ENCODE measurements at regions not wholly inside any gene's neighbourhood (a gene's known extent, or its start where the extent isn't known, plus 50 kb on each side); places are given as distances from the start of the nearest gene placed in this dataset.

DNA sequence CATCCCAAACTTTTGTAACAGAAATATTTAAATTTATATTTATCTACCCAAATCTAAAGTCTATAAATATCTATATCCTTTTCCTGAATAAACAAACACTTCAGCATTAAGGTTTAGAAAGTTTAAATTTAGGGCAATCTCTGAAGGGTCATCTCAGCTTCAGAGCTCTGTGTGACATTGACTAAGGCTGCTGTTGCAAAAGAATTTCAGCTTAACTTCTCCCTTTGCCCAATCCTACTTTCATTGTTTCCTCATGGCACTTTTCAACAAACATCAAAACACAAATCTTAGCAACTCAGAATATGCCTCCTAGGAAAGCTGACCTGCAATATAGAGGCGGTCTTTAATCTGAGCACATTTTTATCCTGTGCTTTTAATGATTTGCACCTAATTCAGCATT, 79.7 kb upstream of the BANK1 start:
- intact Hi-C loops (cut with DNase I): no loop called here
- DNase-seq (no peak), ATAC-seq (no peak)
- H3K27ac ChIP-seq: no peak overlapping the region
- TF ChIP-seq, protein P1, sequence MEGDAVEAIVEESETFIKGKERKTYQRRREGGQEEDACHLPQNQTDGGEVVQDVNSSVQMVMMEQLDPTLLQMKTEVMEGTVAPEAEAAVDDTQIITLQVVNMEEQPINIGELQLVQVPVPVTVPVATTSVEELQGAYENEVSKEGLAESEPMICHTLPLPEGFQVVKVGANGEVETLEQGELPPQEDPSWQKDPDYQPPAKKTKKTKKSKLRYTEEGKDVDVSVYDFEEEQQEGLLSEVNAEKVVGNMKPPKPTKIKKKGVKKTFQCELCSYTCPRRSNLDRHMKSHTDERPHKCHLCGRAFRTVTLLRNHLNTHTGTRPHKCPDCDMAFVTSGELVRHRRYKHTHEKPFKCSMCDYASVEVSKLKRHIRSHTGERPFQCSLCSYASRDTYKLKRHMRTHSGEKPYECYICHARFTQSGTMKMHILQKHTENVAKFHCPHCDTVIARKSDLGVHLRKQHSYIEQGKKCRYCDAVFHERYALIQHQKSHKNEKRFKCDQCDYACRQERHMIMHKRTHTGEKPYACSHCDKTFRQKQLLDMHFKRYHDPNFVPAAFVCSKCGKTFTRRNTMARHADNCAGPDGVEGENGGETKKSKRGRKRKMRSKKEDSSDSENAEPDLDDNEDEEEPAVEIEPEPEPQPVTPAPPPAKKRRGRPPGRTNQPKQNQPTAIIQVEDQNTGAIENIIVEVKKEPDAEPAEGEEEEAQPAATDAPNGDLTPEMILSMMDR (IDR thresholded peaks at IDR 0.05): no peak
- peaks cover 0 to 29% of the 10 kb centered on the region in 2 donors for H3K9me3 ChIP-seq
- no peaks in the 10 kb centered on the region for H3K36me3 ChIP-seq
- no peak overlapping the region for H3K4me3 ChIP-seq
- no peaks in the 10 kb centered on the region for H3K4me1 ChIP-seq
- no peaks in the 10 kb centered on the region for H3K27me3 ChIP-seq

GRCh38 chr4:101708293-101709039, 82.1 kb upstream of the BANK1 start:
- H3K4me1 ChIP-seq: no peaks in the 10 kb centered on the region
- no peak for DNase-seq
- ATAC-seq: no peak
- intact Hi-C loops (cut with DNase I): no loop called here
- no peaks in the 10 kb centered on the region for H3K27me3 ChIP-seq
- TF ChIP-seq, protein P1 (IDR thresholded peaks at IDR 0.05): no peak
- H3K36me3 ChIP-seq: no peaks in the 10 kb centered on the region
- no peak overlapping the region for H3K27ac ChIP-seq
- peaks cover 0 to 24% of the 10 kb centered on the region in 2 donors for H3K9me3 ChIP-seq
- H3K4me3 ChIP-seq: no peak overlapping the region

DNA sequence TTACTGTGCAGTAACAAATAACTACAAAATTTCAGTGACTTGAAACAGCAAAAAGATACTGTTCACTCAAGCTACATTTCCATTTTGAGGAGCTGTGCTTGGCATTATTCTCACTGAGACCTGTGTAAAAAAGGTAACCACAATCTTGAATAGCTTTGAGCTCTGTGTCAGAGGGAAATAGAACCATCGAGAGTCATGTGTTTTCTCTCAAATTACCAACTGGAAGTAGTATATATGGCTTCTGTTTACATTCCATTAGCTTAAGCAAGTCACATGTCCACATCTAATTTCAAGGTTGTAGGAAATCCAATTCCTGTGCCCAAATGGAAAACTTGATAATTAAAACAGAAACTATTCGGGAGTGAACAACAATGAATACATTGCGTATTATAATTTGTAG, 82.9 kb upstream of the BANK1 start:
- ATAC-seq: no peak
- Histone ChIP-seq H3K27me3 (no peaks in the 10 kb centered on the region), H3K27ac (no peak overlapping the region), H3K4me1 (no peaks in the 10 kb centered on the region), H3K4me3 (no peak overlapping the region), H3K9me3 (peaks cover 0 to 24% of the 10 kb centered on the region in 2 donors), H3K36me3 (no peaks in the 10 kb centered on the region)
- TF ChIP-seq, protein P1 (IDR thresholded peaks at IDR 0.05): no peak
- DNase-seq: no peak
- intact Hi-C loops (cut with DNase I): no loop called here

DNA sequence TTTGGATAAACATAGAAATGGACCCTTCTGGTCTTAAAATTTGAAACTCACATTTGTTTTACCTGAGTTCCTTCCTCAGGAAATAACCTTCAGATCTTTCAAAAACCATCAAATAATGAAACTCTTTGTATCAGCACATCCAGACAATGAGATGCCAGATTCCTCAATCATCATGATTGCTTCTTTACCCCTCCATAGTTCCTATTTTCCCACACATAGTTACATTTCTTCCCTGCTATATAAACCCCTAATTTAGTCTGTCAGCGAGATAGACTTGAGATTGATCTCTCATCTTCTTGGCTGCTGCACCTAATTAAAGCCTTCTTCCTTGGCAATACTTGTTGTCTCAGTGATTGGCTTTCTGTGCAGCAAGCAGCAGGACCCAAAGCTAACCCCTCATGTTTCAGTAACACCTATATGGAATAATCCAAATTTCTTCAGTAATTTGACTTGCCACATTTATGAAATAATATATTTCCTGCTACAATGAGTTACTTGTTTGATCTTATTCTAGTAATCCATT, 83.9 kb upstream of the BANK1 start:
- Histone ChIP-seq H3K4me1 (no peaks in the 10 kb centered on the region), H3K4me3 (no peak overlapping the region), H3K27ac (no peak overlapping the region), H3K9me3 (peaks cover 0 to 24% of the 10 kb centered on the region in 2 donors), H3K36me3 (no peaks in the 10 kb centered on the region), H3K27me3 (no peaks in the 10 kb centered on the region)
- ATAC-seq: no peak
- no peak for DNase-seq
- TF ChIP-seq, protein P1 (IDR thresholded peaks at IDR 0.05): no peak
- intact Hi-C loops (cut with DNase I): no loop called here

- Histone ChIP-seq H3K4me3 (no peak overlapping the region), H3K27ac (no peak overlapping the region), H3K9me3 (peaks cover 0 to 12% of the 10 kb centered on the region in 2 donors), H3K36me3 (no peaks in the 10 kb centered on the region), H3K27me3 (no peaks in the 10 kb centered on the region), H3K4me1 (no peaks in the 10 kb centered on the region)
- TF ChIP-seq, protein P1 (IDR thresholded peaks at IDR 0.05): no peak
- DNase-seq (no peak), ATAC-seq (no peak)
- intact Hi-C loops (cut with DNase I): no loop called here
These were observed 89.0 kb upstream of the BANK1 start for GRCh38 chr4:101701551-101701950.

Measured in left lung (tissue), 4 donors.